Mucosa of rectum (tissue), 2 donors: ENCODE measurements at regions not wholly inside any gene's neighbourhood (a gene's known extent, or its start where the extent isn't known, plus 50 kb on each side); places are given as distances from the start of the nearest gene placed in this dataset.

Experiments used
- H3K27ac ChIP-seq, 2 donors: one replicate each; pipeline ENCODE4 v1.7.0; 2013; ENCODE audit warnings: inconsistent platforms in 2 of 2, low read depth in 2 of 2, low read length in 2 of 2
- H3K27me3 ChIP-seq, 2 donors: one replicate each; pipeline ENCODE4 v1.7.0; 2013; ENCODE audit warnings: low read length in 2 of 2; ENCODE audit not compliant: control insufficient read depth in 2 of 2, insufficient read depth in 2 of 2
- H3K36me3 ChIP-seq, 2 donors: one replicate each; pipeline ENCODE4 v1.7.0; 2013; ENCODE audit warnings: low read length in 2 of 2; ENCODE audit not compliant: control insufficient read depth in 2 of 2, insufficient read depth in 2 of 2
- H3K4me1 ChIP-seq, 2 donors: one replicate each; pipeline ENCODE4 v1.7.0; 2013; ENCODE audit warnings: low read length in 2 of 2, mild to moderate bottlenecking in 1 of 2; ENCODE audit not compliant: control insufficient read depth in 2 of 2, insufficient read depth in 2 of 2
- H3K4me3 ChIP-seq, 2 donors: one replicate each; pipeline ENCODE4 v1.7.0; 2013; ENCODE audit warnings: low read length in 2 of 2
- H3K9ac ChIP-seq, 2 donors: one replicate each; pipeline ENCODE4 v1.7.0; 2013; ENCODE audit warnings: low read length in 2 of 2, low read depth in 1 of 2, mild to moderate bottlenecking in 1 of 2
- H3K9me3 ChIP-seq, 2 donors: one replicate each; pipeline ENCODE4 v1.7.0; 2013; ENCODE audit warnings: low read length in 2 of 2; ENCODE audit not compliant: control insufficient read depth in 2 of 2
- donor health status: healthy.
- donor health status: Normal muscosa, but diverticular disease.

DNA sequence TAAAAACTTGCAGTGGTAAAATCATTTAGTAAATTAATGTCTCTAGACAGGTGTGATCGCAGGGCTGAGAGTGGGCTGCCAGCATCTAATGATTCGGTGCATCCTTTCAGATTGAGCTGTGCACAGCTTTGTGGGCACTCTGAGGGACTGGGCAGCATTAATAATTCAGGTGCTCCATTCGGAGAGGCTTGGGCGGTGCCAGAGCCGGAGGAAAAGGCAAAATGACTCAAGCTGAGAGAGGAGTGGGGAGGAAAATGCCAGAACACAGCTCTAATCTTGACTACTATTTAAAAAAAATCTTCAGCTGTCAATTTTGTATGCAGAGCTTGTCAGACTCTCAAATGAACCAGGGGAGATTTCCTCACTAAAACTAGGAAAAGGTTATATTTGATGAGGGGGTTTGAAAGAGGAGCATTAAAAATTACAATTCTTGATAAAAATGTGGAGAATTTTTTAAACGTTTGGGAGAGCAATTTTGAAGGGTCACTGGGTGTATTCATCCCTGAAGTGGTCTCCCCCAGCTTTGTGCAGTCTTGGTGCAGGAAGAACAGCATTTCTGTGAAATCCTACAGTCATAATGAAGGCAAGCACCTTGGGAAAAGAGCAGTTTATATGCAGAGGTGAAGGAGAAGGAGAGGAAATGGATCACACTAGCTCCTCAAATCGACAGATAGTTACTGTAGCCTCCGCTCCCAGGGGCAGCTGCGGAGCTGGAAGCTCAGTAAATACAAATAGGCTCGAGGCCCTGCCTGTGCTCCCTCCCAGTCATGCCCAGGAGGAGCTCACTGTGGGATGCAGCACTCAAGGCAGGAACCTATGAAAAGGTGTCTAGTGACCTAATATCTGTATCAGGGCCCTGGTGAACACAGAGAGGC is 535.4 kb upstream of the RAB6C start:
- H3K4me1 ChIP-seq = no peaks in the 10 kb centered on the region

DNA sequence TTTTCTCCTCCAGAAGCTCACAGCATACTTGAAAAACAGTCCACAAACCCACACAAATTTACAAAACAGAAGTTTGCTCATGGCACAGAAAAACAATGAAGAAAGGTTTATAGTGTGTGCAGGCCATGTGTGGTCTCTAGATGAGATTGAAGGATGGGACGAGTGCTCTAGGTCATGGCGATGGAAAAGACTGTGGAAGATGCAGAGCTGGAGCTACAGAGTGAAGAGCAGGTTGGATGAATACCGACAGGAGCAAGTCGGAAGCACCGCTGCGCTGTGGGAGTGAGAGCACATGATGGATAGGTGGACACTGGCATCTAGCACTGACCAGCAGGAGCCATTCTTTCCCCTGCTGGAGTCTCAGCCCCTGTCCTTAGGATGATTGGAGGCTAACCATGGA is 534.7 kb upstream of the RAB6C start:
- Histone ChIP-seq H3K27me3 (no peaks in the 10 kb centered on the region), H3K4me1 (no peaks in the 10 kb centered on the region), H3K36me3 (no peaks in the 10 kb centered on the region)

More for the DNA sequence above, 535.4 kb upstream of the RAB6C start:
- Histone ChIP-seq H3K9me3 (no peaks in the 10 kb centered on the region), H3K27me3 (no peaks in the 10 kb centered on the region), H3K4me3 (no peak overlapping the region), H3K36me3 (no peaks in the 10 kb centered on the region), H3K9ac (no peak overlapping the region), H3K27ac (no peak overlapping the region)

DNA sequence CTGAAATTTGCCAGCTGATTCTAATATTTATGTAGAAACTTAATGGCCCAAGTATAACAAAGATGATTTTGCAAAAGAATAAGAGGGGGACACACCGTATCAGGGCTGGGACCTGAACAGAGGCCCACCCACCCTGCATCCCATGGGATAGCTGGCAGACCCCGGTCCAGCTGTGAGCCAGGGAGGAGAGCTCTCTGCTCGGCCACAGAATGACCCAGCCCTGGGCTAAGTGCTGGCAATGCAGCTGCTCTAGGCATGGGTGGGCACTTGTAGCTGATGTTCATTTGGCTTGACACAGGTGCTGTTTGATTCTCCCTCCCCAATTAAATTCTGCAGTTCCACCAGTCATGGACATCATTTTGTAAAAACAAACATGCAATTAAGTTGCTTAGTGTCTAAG is 522.8 kb upstream of the RAB6C start:
- no peak overlapping the region for H3K27ac ChIP-seq
- H3K9me3 ChIP-seq = no peaks in the 10 kb centered on the region
- H3K4me3 ChIP-seq = no peak overlapping the region
- H3K4me1 ChIP-seq = no peaks in the 10 kb centered on the region
- H3K36me3 ChIP-seq = no peaks in the 10 kb centered on the region
- no peak overlapping the region for H3K9ac ChIP-seq
- no peaks in the 10 kb centered on the region for H3K27me3 ChIP-seq

More for the DNA sequence above, 534.7 kb upstream of the RAB6C start:
- Histone ChIP-seq H3K9ac (no peak overlapping the region), H3K4me3 (no peak overlapping the region), H3K9me3 (no peaks in the 10 kb centered on the region), H3K27ac (no peak overlapping the region)

DNA sequence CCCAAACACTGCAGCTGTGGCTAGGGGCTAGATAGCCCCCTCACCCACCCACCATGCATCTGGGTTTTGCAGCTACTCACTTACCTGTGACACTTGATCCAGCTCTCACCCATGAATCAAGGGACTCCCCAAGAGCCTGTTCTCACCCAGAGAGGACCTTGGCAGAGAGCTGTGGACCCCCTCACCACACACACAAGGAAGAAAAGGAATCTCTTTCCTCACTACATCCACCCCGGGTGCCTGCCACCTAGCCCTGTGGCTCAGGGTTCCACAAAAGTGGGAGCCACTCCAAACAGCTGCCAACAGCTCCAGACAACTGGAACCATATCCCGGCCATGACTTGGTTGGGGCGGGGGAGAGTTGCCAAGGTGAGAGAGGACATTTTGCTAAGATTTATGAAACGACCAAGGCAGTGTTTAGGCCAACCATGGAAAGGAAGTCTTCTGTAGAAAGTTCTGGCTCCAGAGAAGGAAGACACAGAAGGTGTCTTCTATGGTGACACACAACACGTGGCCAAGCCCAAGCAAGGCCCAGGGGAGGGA is 522.1 kb upstream of the RAB6C start:
- Histone ChIP-seq H3K4me1 (no peaks in the 10 kb centered on the region), H3K4me3 (no peak overlapping the region), H3K27ac (no peak overlapping the region), H3K9ac (no peak overlapping the region), H3K9me3 (no peaks in the 10 kb centered on the region), H3K27me3 (no peaks in the 10 kb centered on the region), H3K36me3 (no peaks in the 10 kb centered on the region)

- Histone ChIP-seq H3K36me3 (no peaks in the 10 kb centered on the region), H3K4me1 (no peaks in the 10 kb centered on the region), H3K27ac (no peak overlapping the region), H3K27me3 (no peaks in the 10 kb centered on the region), H3K4me3 (no peak overlapping the region), H3K9me3 (no peaks in the 10 kb centered on the region), H3K9ac (no peak overlapping the region)
Observed at GRCh38 chr2:129458006-129458405, 521.5 kb upstream of the RAB6C start.

- Histone ChIP-seq H3K4me3 (no peak overlapping the region), H3K9ac (no peak overlapping the region)
Observed at GRCh38 chr2:129458436-129458835, 521.0 kb upstream of the RAB6C start.

GRCh38 chr2:129459200-129459876 is 520.1 kb upstream of the RAB6C start:
- Histone ChIP-seq H3K27ac (no peak overlapping the region), H3K9me3 (no peaks in the 10 kb centered on the region), H3K4me1 (no peaks in the 10 kb centered on the region), H3K4me3 (no peak overlapping the region), H3K9ac (no peak overlapping the region), H3K27me3 (no peaks in the 10 kb centered on the region), H3K36me3 (no peaks in the 10 kb centered on the region)

More at GRCh38 chr2:129458436-129458835, 521.0 kb upstream of the RAB6C start:
- H3K27ac ChIP-seq = no peak overlapping the region
- no peaks in the 10 kb centered on the region for H3K9me3 ChIP-seq
- H3K27me3 ChIP-seq = no peaks in the 10 kb centered on the region
- no peaks in the 10 kb centered on the region for H3K4me1 ChIP-seq
- H3K36me3 ChIP-seq = no peaks in the 10 kb centered on the region

- H3K4me3 ChIP-seq = no peak overlapping the region
Observed at GRCh38 chr2:129459881-129460280, 519.6 kb upstream of the RAB6C start.

GRCh38 chr2:129460299-129461198 is 518.9 kb upstream of the RAB6C start:
- no peaks in the 10 kb centered on the region for H3K4me1 ChIP-seq
- no peak overlapping the region for H3K9ac ChIP-seq
- no peak overlapping the region for H3K4me3 ChIP-seq
- H3K36me3 ChIP-seq = no peaks in the 10 kb centered on the region
- H3K27me3 ChIP-seq = no peaks in the 10 kb centered on the region
- H3K9me3 ChIP-seq = no peaks in the 10 kb centered on the region
- H3K27ac ChIP-seq = no peak overlapping the region

More at GRCh38 chr2:129459881-129460280, 519.6 kb upstream of the RAB6C start:
- Histone ChIP-seq H3K9me3 (no peaks in the 10 kb centered on the region), H3K9ac (no peak overlapping the region), H3K27me3 (no peaks in the 10 kb centered on the region), H3K36me3 (no peaks in the 10 kb centered on the region), H3K27ac (no peak overlapping the region), H3K4me1 (no peaks in the 10 kb centered on the region)
